ENCODE measurements at regions not wholly inside any gene's neighbourhood (a gene's known extent, or its start where the extent isn't known, plus 50 kb on each side); places are given as distances from the start of the nearest gene placed in this dataset.

GRCh38 chr3:26358405-26358804 lies 264.2 kb upstream of the LRRC3B start:
- Histone ChIP-seq H3K4me3 (ENCODE audit: low read depth, low read length) (no peak overlapping the region), H3K27me3 (ENCODE audit: control insufficient read depth, insufficient read depth, low read length) (no peaks in the 10 kb centered on the region), H3K36me3 (ENCODE audit: control insufficient read depth, insufficient read depth, low read length) (no peaks in the 10 kb centered on the region)
- TF ChIP-seq CTCF (IDR thresholded peaks at IDR 0.05; ENCODE audit: insufficient read depth, low read length, poor library complexity, severe bottlenecking) = no peak
- no peak for DNase-seq (ENCODE audit: low read depth)

GRCh38 chr3:26365706-26366105 lies 256.9 kb upstream of the LRRC3B start:
- Histone ChIP-seq H3K36me3 (ENCODE audit: control insufficient read depth, insufficient read depth, low read length) (no peaks in the 10 kb centered on the region), H3K27me3 (ENCODE audit: control insufficient read depth, insufficient read depth, low read length) (no peaks in the 10 kb centered on the region), H3K4me3 (ENCODE audit: low read depth, low read length) (no peak overlapping the region)
- DNase-seq (ENCODE audit: low read depth) = no peak
- TF ChIP-seq CTCF (IDR thresholded peaks at IDR 0.05; ENCODE audit: insufficient read depth, low read length, poor library complexity, severe bottlenecking) = no peak

GRCh38 chr3:26368312-26368711 lies 254.3 kb upstream of the LRRC3B start:
- Histone ChIP-seq H3K36me3 (ENCODE audit: control insufficient read depth, insufficient read depth, low read length) (no peaks in the 10 kb centered on the region), H3K4me3 (ENCODE audit: low read depth, low read length) (no peak overlapping the region), H3K27me3 (ENCODE audit: control insufficient read depth, insufficient read depth, low read length) (no peaks in the 10 kb centered on the region)
- no peak for TF ChIP-seq CTCF (IDR thresholded peaks at IDR 0.05; ENCODE audit: insufficient read depth, low read length, poor library complexity, severe bottlenecking)
- DNase-seq (ENCODE audit: low read depth) = no peak

GRCh38 chr3:26369133-26369532 lies 253.4 kb upstream of the LRRC3B start:
- DNase-seq (ENCODE audit: low read depth) = no peak
- no peaks in the 10 kb centered on the region for H3K36me3 ChIP-seq (ENCODE audit: control insufficient read depth, insufficient read depth, low read length)
- peak; percentile 13 for TF ChIP-seq CTCF (IDR thresholded peaks at IDR 0.05; ENCODE audit: insufficient read depth, low read length, poor library complexity, severe bottlenecking)

GRCh38 chr3:26375843-26376530 lies 246.6 kb upstream of the LRRC3B start:
- no peak overlapping the region for H3K4me3 ChIP-seq (ENCODE audit: low read depth, low read length)

More at GRCh38 chr3:26369133-26369532, 253.4 kb upstream of the LRRC3B start:
- Histone ChIP-seq H3K4me3 (ENCODE audit: low read depth, low read length) (no peak overlapping the region), H3K27me3 (ENCODE audit: control insufficient read depth, insufficient read depth, low read length) (no peaks in the 10 kb centered on the region)

More at GRCh38 chr3:26375843-26376530, 246.6 kb upstream of the LRRC3B start:
- TF ChIP-seq CTCF (IDR thresholded peaks at IDR 0.05; ENCODE audit: insufficient read depth, low read length, poor library complexity, severe bottlenecking) = no peak
- DNase-seq (ENCODE audit: low read depth) = no peak
- Histone ChIP-seq H3K36me3 (ENCODE audit: control insufficient read depth, insufficient read depth, low read length) (no peaks in the 10 kb centered on the region), H3K27me3 (ENCODE audit: control insufficient read depth, insufficient read depth, low read length) (no peaks in the 10 kb centered on the region)
